GM08714 (cell line): ENCODE measurements at regions not wholly inside any gene's neighbourhood (a gene's known extent, or its start where the extent isn't known, plus 50 kb on each side); places are given as distances from the start of the nearest gene placed in this dataset.

Experiments
- H3K4me3 ChIP-seq: fragments of 200-500 bp; sonication (Bioruptor generic); 2 replicates; pipeline ENCODE4 v1.5.1; 2014; ENCODE audit warnings: mild to moderate bottlenecking, low read length, inconsistent platforms
- ZNF274 ChIP-seq: IDR thresholded peaks from 2 replicates; pipeline ENCODE4 v1.6.1; 2012; ENCODE audit warnings: mild to moderate bottlenecking, low read depth, low read length

GRCh38 chr3:18745472-18745871 is 320.3 kb upstream of the SATB1 start:
- no peak for TF ChIP-seq ZNF274
- H3K4me3 ChIP-seq: no peak overlapping the region

- no peak overlapping the region for H3K4me3 ChIP-seq
- no peak for TF ChIP-seq ZNF274
Observed at GRCh38 chr3:18744472-18744871, 319.3 kb upstream of the SATB1 start.

- no peak overlapping the region for H3K4me3 ChIP-seq
- TF ChIP-seq ZNF274: no peak
Observed at GRCh38 chr3:18743761-18744160, 318.6 kb upstream of the SATB1 start.

- peak overlapping the region; percentile 31 for H3K4me3 ChIP-seq
- no peak for TF ChIP-seq ZNF274
Observed at GRCh38 chr3:18740631-18741583, 315.8 kb upstream of the SATB1 start.

GRCh38 chr3:18739099-18739433 is 313.9 kb upstream of the SATB1 start:
- H3K4me3 ChIP-seq: no peak overlapping the region
- TF ChIP-seq ZNF274: no peak

- no peak for TF ChIP-seq ZNF274
- H3K4me3 ChIP-seq: no peak overlapping the region
Observed at GRCh38 chr3:18738393-18739098, 313.4 kb upstream of the SATB1 start.

- no peak overlapping the region for H3K4me3 ChIP-seq
- TF ChIP-seq ZNF274: no peak
Observed at GRCh38 chr3:18735005-18735404, 309.9 kb upstream of the SATB1 start.

GRCh38 chr3:18734309-18734708 is 309.2 kb upstream of the SATB1 start:
- no peak for TF ChIP-seq ZNF274

GRCh38 chr3:18732474-18732873 is 307.3 kb upstream of the SATB1 start:
- TF ChIP-seq ZNF274: no peak
- no peak overlapping the region for H3K4me3 ChIP-seq

More at GRCh38 chr3:18734309-18734708, 309.2 kb upstream of the SATB1 start:
- no peak overlapping the region for H3K4me3 ChIP-seq

- no peak overlapping the region for H3K4me3 ChIP-seq
- TF ChIP-seq ZNF274: no peak
Observed at GRCh38 chr3:18730491-18730890, 305.4 kb upstream of the SATB1 start.

- H3K4me3 ChIP-seq: no peak overlapping the region
- no peak for TF ChIP-seq ZNF274
Observed at GRCh38 chr3:18729671-18730070, 304.5 kb upstream of the SATB1 start.

GRCh38 chr3:18725668-18726407 is 300.7 kb upstream of the SATB1 start:
- H3K4me3 ChIP-seq: no peak overlapping the region
- no peak for TF ChIP-seq ZNF274

GRCh38 chr3:18724456-18724855 is 299.3 kb upstream of the SATB1 start:
- no peak overlapping the region for H3K4me3 ChIP-seq
- TF ChIP-seq ZNF274: no peak

GRCh38 chr3:18723206-18723810 is 298.2 kb upstream of the SATB1 start:
- H3K4me3 ChIP-seq: no peak overlapping the region
- no peak for TF ChIP-seq ZNF274
